ENCODE measurements at regions not wholly inside any gene's neighbourhood (a gene's known extent, or its start where the extent isn't known, plus 50 kb on each side); places are given as distances from the start of the nearest gene placed in this dataset.

DNA sequence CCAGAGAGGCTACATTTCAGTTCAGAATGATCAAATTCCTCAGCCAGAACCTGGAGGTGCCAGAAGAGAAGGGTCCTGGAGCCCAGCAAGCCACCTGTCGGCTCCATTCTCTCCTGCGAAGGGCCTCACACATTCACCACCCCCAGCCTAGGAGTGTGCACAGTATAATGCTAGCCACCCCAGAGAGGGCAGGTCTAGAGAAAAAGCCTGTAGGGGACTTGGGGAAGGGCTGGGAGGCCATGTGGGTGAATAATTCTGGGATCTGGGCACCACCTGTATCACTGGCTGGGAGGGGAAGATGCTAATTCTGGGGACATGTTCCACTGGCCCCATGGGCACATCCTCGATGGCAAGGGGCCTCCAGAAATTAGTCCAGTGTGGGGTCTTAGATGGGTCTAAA, 127.6 kb upstream of the HNMT start:
- no peak overlapping the region for H3K4me3 ChIP-seq
- TF ChIP-seq EP300 (IDR thresholded peaks at IDR 0.05) (no peak), POLR2A (IDR thresholded peaks at IDR 0.05; ENCODE audit: low read depth) (no peak), POLR2AphosphoS5 (IDR thresholded peaks at IDR 0.05) (no peak)
- TF ChIP-seq, protein P1, sequence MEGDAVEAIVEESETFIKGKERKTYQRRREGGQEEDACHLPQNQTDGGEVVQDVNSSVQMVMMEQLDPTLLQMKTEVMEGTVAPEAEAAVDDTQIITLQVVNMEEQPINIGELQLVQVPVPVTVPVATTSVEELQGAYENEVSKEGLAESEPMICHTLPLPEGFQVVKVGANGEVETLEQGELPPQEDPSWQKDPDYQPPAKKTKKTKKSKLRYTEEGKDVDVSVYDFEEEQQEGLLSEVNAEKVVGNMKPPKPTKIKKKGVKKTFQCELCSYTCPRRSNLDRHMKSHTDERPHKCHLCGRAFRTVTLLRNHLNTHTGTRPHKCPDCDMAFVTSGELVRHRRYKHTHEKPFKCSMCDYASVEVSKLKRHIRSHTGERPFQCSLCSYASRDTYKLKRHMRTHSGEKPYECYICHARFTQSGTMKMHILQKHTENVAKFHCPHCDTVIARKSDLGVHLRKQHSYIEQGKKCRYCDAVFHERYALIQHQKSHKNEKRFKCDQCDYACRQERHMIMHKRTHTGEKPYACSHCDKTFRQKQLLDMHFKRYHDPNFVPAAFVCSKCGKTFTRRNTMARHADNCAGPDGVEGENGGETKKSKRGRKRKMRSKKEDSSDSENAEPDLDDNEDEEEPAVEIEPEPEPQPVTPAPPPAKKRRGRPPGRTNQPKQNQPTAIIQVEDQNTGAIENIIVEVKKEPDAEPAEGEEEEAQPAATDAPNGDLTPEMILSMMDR (IDR thresholded peaks at IDR 0.05) = no peak
- intact Hi-C loops (cut with DNase I) = loop anchor here (5.0 kb wide), 2 partner anchors 369 to 1414 kb away; no protein-coding TSS in a partner anchor
- no peaks in the 10 kb centered on the region for H3K36me3 ChIP-seq
- H3K27me3 ChIP-seq = no peaks in the 10 kb centered on the region
- 97% methylated on average over 3 of the region's 3 CpGs for WGBS
- H3K9me3 ChIP-seq = no peaks in the 10 kb centered on the region
- DNase-seq (ENCODE audit: extremely low spot score) = peak; percentile 90
- no peak overlapping the region for H3K27ac ChIP-seq (replicated peaks in 1 of 4)
- H3K4me1 ChIP-seq = no peaks in the 10 kb centered on the region

DNA sequence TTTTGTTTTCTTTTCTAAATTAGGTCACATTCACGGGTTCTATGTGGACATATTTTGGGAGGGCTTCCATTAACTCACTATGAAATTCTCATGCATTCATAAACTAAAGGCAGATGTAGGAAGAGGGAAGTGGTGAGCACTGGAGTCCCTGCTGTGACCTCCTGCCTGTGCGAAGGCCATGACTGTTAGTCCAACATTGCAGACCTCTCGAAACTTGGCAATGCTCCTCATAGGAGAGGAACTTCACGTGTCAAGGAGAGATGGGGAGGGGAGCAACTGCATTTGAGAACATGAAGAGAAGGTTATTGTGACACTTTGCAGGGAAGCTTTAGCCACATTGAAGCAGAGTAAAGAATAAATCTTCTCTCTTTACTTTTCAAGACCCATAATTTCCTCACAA, 126.4 kb upstream of the HNMT start:
- Histone ChIP-seq H3K36me3 (no peaks in the 10 kb centered on the region), H3K27ac (replicated peaks in 1 of 4) (no peak overlapping the region), H3K4me1 (no peaks in the 10 kb centered on the region), H3K9me3 (no peaks in the 10 kb centered on the region), H3K4me3 (no peak overlapping the region), H3K27me3 (no peaks in the 10 kb centered on the region)
- DNase-seq (ENCODE audit: extremely low spot score) = no peak
- TF ChIP-seq POLR2A (IDR thresholded peaks at IDR 0.05; ENCODE audit: low read depth) (no peak), POLR2AphosphoS5 (IDR thresholded peaks at IDR 0.05) (no peak), EP300 (IDR thresholded peaks at IDR 0.05) (no peak)
- TF ChIP-seq, protein P1 (IDR thresholded peaks at IDR 0.05) = no peak
- intact Hi-C loops (cut with DNase I) = loop anchor here (5.0 kb wide), 2 partner anchors 371 to 1416 kb away; no protein-coding TSS in a partner anchor
- WGBS = 51% methylated on average over 4 of the region's 4 CpGs

DNA sequence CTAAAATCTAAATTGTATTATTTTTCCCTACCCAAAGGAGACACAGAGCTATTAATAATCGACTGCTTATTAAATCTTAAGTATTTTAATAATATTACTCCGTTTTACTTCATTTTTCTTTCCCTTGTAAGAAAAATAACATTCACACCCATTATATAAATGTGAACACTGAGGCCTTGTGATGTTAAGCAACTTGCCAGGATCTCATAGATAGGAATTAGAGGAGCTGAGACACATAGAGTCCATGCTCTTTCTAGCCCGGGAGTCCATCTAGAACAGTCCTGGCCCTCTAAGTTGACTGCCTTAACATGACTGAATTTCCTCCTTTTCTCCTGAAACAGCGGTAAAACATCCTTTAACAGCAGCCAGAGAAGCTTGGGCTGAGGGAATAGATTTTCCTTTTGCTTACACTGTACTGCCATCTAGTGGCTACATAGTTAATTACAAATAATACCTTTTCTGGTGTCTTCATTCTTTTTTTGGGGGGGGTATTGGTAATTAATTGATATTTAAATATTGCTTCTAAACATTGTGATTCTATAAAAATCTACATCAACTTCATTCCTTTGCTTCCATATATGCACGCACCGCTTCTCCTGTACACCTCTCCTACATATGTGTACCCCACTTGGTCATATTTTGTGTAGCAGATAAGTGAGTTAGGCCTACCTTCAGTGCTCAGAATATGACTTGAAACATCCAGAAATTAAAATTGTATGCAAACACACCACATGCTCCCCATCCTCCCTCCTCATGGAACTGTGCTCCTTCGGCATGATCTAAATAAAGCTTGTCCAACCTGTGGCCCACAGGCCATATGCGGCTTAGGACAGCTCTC, 125.8 kb upstream of the HNMT start:
- H3K27ac ChIP-seq (replicated peaks in 1 of 4) = no peak overlapping the region
- TF ChIP-seq, protein P1 (IDR thresholded peaks at IDR 0.05) = peak; percentile 50 to 64 (median 61)
- TF ChIP-seq POLR2A (IDR thresholded peaks at IDR 0.05; ENCODE audit: low read depth) = no peak
- intact Hi-C loops (cut with DNase I) = loop anchor here (5.0 kb wide), 2 partner anchors 371 to 1416 kb away; no protein-coding TSS in a partner anchor
- no peaks in the 10 kb centered on the region for H3K4me1 ChIP-seq
- H3K4me3 ChIP-seq = no peak overlapping the region
- WGBS = 39% methylated on average over 8 of the region's 8 CpGs
- H3K9me3 ChIP-seq = no peaks in the 10 kb centered on the region
- no peaks in the 10 kb centered on the region for H3K36me3 ChIP-seq
- H3K27me3 ChIP-seq = no peaks in the 10 kb centered on the region
- DNase-seq (ENCODE audit: extremely low spot score) = no peak

DNA sequence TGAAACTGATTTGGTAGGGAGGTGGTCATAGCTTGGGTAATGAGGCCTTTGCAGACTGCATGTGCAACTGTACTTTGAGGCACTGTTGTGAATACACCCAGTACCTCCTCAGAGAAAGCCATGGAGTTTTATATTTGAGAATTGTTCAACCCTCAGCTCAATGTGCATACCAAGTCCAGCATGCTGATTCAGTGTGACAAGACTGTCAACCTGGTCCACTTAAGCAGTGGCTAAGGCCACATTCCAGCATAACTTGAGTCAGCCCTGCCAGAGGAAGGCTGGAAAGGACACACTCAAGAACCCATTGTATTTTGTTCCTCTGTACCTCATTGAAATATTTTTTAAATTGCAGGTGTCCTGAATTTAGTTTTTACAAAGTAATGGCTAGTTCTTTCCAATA, 121.8 kb upstream of the HNMT start:
- no peak for TF ChIP-seq POLR2A (IDR thresholded peaks at IDR 0.05; ENCODE audit: low read depth)
- TF ChIP-seq, protein P1 (IDR thresholded peaks at IDR 0.05) = no peak
- TF ChIP-seq EP300 (IDR thresholded peaks at IDR 0.05) = no peak
- no peak for TF ChIP-seq POLR2AphosphoS5 (IDR thresholded peaks at IDR 0.05)
- H3K9me3 ChIP-seq = peaks cover 0 to 6% (median 2%) of the 10 kb centered on the region in 4 donors
- intact Hi-C loops (cut with DNase I) = no loop called here
- H3K4me1 ChIP-seq = no peaks in the 10 kb centered on the region
- no peaks in the 10 kb centered on the region for H3K36me3 ChIP-seq
- no peak for DNase-seq (ENCODE audit: extremely low spot score)
- no peak overlapping the region for H3K4me3 ChIP-seq
- H3K27ac ChIP-seq (replicated peaks in 1 of 4) = no peak overlapping the region
- no peaks in the 10 kb centered on the region for H3K27me3 ChIP-seq
